Erythroblast (primary cell): ENCODE measurements at regions not wholly inside any gene's neighbourhood (a gene's known extent, or its start where the extent isn't known, plus 50 kb on each side); places are given as distances from the start of the nearest gene placed in this dataset.
"Not testable (repeated sequence)": the region's sequence is repeated elsewhere in the genome, so short reads cannot be mapped to it uniquely, and the experiment has no call there.

ENCODE experiments used
- DNase-seq, 2 experiments: peaks; one replicate each; lab custom pipeline; 2025; lab: John Stamatoyannopoulos, UW
- GATA1 ChIP-seq: IDR thresholded peaks from 2 replicates; pipeline ENCODE4 v1.6.1; 2011; ENCODE audit warnings: low read depth, mild to moderate bottlenecking, control low read depth, low read length, moderate library complexity
- POLR2A ChIP-seq: IDR thresholded peaks from 2 replicates; pipeline ENCODE4 v1.6.1; 2011; ENCODE audit warnings: mild to moderate bottlenecking, low read length

- no peak for DNase-seq
- TF ChIP-seq POLR2A (no peak), GATA1 (no peak)
Measured at GRCh38 chr9:63728287-63728686, 1556.7 kb downstream of the FOXD4L5 start.

- DNase-seq = not testable (repeated sequence)
Measured at GRCh38 chr9:63708285-63708684, 1576.7 kb downstream of the FOXD4L5 start.

GRCh38 chr9:63704456-63704855, 1580.6 kb downstream of the FOXD4L5 start:
- DNase-seq = not testable (repeated sequence)

GRCh38 chr9:63703670-63704069, 1581.3 kb downstream of the FOXD4L5 start:
- peak; percentile 24 to 42 for DNase-seq

GRCh38 chr9:63703138-63703665, 1581.8 kb downstream of the FOXD4L5 start:
- DNase-seq = not testable (repeated sequence)
